NCI-H345 (cell line): ENCODE measurements at regions not wholly inside any gene's neighbourhood (a gene's known extent, or its start where the extent isn't known, plus 50 kb on each side); places are given as distances from the start of the nearest gene placed in this dataset.
"Not testable (repeated sequence)": the region's sequence is repeated elsewhere in the genome, so short reads cannot be mapped to it uniquely, and the experiment has no call there.

Source experiments
- DNase-seq: peaks from one replicate; lab custom pipeline; 2025; lab: John Stamatoyannopoulos, UW

GRCh38 chr15:79539401-79539800 lies 107.3 kb downstream of the MINAR1 start:
- DNase-seq: no peak

GRCh38 chr15:79540551-79540950 lies 108.4 kb downstream of the MINAR1 start:
- DNase-seq: no peak

- no peak for DNase-seq
Measured at GRCh38 chr15:79541196-79541595, 109.1 kb downstream of the MINAR1 start.

GRCh38 chr15:79543097-79543496 lies 111.0 kb downstream of the MINAR1 start:
- no peak for DNase-seq

- no peak for DNase-seq
Measured at GRCh38 chr15:79549196-79549595, 117.1 kb downstream of the MINAR1 start.

GRCh38 chr15:79560384-79560783 lies 128.2 kb downstream of the MINAR1 start:
- DNase-seq: no peak

GRCh38 chr15:79561982-79562381 lies 129.8 kb downstream of the MINAR1 start:
- no peak for DNase-seq

GRCh38 chr15:79562403-79562815 lies 130.3 kb downstream of the MINAR1 start:
- DNase-seq: no peak

GRCh38 chr15:79562899-79563298 lies 130.8 kb downstream of the MINAR1 start:
- DNase-seq: no peak

- DNase-seq: no peak
Measured at GRCh38 chr15:79570004-79570403, 137.9 kb downstream of the MINAR1 start.

- peak; percentile 10 for DNase-seq
Measured at GRCh38 chr15:79572691-79573404, 140.7 kb downstream of the MINAR1 start.

GRCh38 chr15:79574431-79575273 lies 142.5 kb downstream of the MINAR1 start:
- DNase-seq: not testable (repeated sequence)

- no peak for DNase-seq
Measured at GRCh38 chr15:79582650-79583049, 150.5 kb downstream of the MINAR1 start.

- DNase-seq: no peak
Measured at GRCh38 chr15:79592126-79592525, 160.0 kb downstream of the MINAR1 start.

GRCh38 chr15:79593119-79593869 lies 161.2 kb downstream of the MINAR1 start:
- no peak for DNase-seq

- no peak for DNase-seq
Measured at GRCh38 chr15:79595306-79595705, 163.2 kb downstream of the MINAR1 start.

GRCh38 chr15:79595995-79596622 lies 164.0 kb downstream of the MINAR1 start:
- DNase-seq: peak; percentile 84

- no peak for DNase-seq
Measured at GRCh38 chr15:79598639-79599038, 166.5 kb downstream of the MINAR1 start.

GRCh38 chr15:79601405-79602086 lies 169.4 kb downstream of the MINAR1 start:
- DNase-seq: no peak

- DNase-seq: no peak
Measured at GRCh38 chr15:79602180-79602579, 170.0 kb downstream of the MINAR1 start.

- no peak for DNase-seq
Measured at GRCh38 chr15:79602731-79603130, 170.6 kb downstream of the MINAR1 start.
